SHP77 treated with DMSO at 0.1 percent for 48 hours (cell line): ENCODE measurements at regions not wholly inside any gene's neighbourhood (a gene's known extent, or its start where the extent isn't known, plus 50 kb on each side); places are given as distances from the start of the nearest gene placed in this dataset.

ENCODE experiments used
- DNase-seq: peaks from one replicate; lab custom pipeline; 2025; lab: John Stamatoyannopoulos, UW

GRCh38 chr1:199856216-199856780 is 171.2 kb upstream of the NR5A2 start:
- no peak for DNase-seq

- DNase-seq: no peak
These were observed 170.4 kb upstream of the NR5A2 start for GRCh38 chr1:199857108-199857507.

- DNase-seq: no peak
These were observed 170.0 kb upstream of the NR5A2 start for GRCh38 chr1:199857516-199857915.

- no peak for DNase-seq
These were observed 169.3 kb upstream of the NR5A2 start for GRCh38 chr1:199858171-199858570.

GRCh38 chr1:199858856-199859255 is 168.7 kb upstream of the NR5A2 start:
- no peak for DNase-seq

GRCh38 chr1:199859491-199859933 is 168.0 kb upstream of the NR5A2 start:
- DNase-seq: no peak

GRCh38 chr1:199861020-199861795 is 166.3 kb upstream of the NR5A2 start:
- DNase-seq: no peak

GRCh38 chr1:199862047-199862446 is 165.5 kb upstream of the NR5A2 start:
- no peak for DNase-seq

GRCh38 chr1:199866210-199866617 is 161.3 kb upstream of the NR5A2 start:
- no peak for DNase-seq

- no peak for DNase-seq
These were observed 159.9 kb upstream of the NR5A2 start for GRCh38 chr1:199867601-199868000.

- no peak for DNase-seq
These were observed 158.7 kb upstream of the NR5A2 start for GRCh38 chr1:199868777-199869176.

GRCh38 chr1:199875337-199875736 is 152.2 kb upstream of the NR5A2 start:
- DNase-seq: no peak

- DNase-seq: no peak
These were observed 151.7 kb upstream of the NR5A2 start for GRCh38 chr1:199875856-199876255.

- DNase-seq: no peak
These were observed 149.8 kb upstream of the NR5A2 start for GRCh38 chr1:199877526-199878384.

GRCh38 chr1:199878823-199879222 is 148.7 kb upstream of the NR5A2 start:
- no peak for DNase-seq

GRCh38 chr1:199898654-199899053 is 128.9 kb upstream of the NR5A2 start:
- DNase-seq: no peak

- no peak for DNase-seq
These were observed 126.2 kb upstream of the NR5A2 start for GRCh38 chr1:199901341-199901740.

- DNase-seq: no peak
These were observed 120.1 kb upstream of the NR5A2 start for GRCh38 chr1:199907361-199907760.

- no peak for DNase-seq
These were observed 118.4 kb upstream of the NR5A2 start for GRCh38 chr1:199909137-199909536.

- DNase-seq: no peak
These were observed 114.2 kb upstream of the NR5A2 start for GRCh38 chr1:199913318-199913717.

GRCh38 chr1:199914546-199914945 is 113.0 kb upstream of the NR5A2 start:
- DNase-seq: no peak

GRCh38 chr1:199918196-199918769 is 109.2 kb upstream of the NR5A2 start:
- no peak for DNase-seq
